Liver (tissue), 3 donors: ENCODE measurements at regions not wholly inside any gene's neighbourhood (a gene's known extent, or its start where the extent isn't known, plus 50 kb on each side); places are given as distances from the start of the nearest gene placed in this dataset.

Source experiments
- RXRA ChIP-seq, 2 donors: IDR thresholded peaks; 2 replicates each; pipeline ENCODE4 v1.6.1; 2017 to 2018; ENCODE audit warnings: antibody characterized with exemption in 2 of 2, mild to moderate bottlenecking in 1 of 2
- TF ChIP-seq, protein P1 (sequence below): fragments of 150-350 bp; IDR thresholded peaks from 2 replicates; pipeline ENCODE4 v1.5.1; 2017; ENCODE audit warnings: improper control_type of control experiment, low read depth, low read length; ENCODE audit not compliant: missing input control
- donor health status: healthy.
- donor health status: healthy.

DNA sequence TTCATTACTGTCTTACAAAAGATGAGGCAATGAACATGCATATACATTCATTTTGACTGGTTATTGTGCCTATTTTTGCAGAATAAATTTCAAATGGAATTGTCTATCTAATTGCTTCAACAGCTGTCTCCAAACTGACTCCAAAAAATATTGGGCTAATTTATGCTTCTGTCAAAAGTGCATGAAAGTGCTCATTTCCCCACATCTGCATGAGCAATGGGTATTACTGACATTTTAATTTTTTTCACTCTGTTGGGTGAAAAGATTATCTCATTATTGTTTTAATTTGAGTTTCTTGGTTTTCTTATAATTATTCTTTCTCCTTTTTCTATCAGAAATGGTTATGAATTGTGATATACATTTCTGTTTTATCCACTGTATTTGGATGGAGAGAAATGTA, 404.2 kb downstream of the QKI start:
- TF ChIP-seq, protein P1, sequence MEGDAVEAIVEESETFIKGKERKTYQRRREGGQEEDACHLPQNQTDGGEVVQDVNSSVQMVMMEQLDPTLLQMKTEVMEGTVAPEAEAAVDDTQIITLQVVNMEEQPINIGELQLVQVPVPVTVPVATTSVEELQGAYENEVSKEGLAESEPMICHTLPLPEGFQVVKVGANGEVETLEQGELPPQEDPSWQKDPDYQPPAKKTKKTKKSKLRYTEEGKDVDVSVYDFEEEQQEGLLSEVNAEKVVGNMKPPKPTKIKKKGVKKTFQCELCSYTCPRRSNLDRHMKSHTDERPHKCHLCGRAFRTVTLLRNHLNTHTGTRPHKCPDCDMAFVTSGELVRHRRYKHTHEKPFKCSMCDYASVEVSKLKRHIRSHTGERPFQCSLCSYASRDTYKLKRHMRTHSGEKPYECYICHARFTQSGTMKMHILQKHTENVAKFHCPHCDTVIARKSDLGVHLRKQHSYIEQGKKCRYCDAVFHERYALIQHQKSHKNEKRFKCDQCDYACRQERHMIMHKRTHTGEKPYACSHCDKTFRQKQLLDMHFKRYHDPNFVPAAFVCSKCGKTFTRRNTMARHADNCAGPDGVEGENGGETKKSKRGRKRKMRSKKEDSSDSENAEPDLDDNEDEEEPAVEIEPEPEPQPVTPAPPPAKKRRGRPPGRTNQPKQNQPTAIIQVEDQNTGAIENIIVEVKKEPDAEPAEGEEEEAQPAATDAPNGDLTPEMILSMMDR = no peak
- no peak for TF ChIP-seq RXRA (IDR thresholded peaks at IDR 0.05)
